Lung (tissue), 11 donors: ENCODE measurements at regions not wholly inside any gene's neighbourhood (a gene's known extent, or its start where the extent isn't known, plus 50 kb on each side); places are given as distances from the start of the nearest gene placed in this dataset.

ENCODE experiments used
- ATAC-seq: fragments of 200-7000 bp; cut with Tn5 transposase; one replicate; pipeline ENCODE4 v1.9.1; 2020; ENCODE audit warnings: moderate number of reproducible peaks; ENCODE audit not compliant: insufficient read depth, low FRiP score
- DNase-seq, 3 donors: peaks; one replicate each; pipeline ENCODE4 v3.0.0-alpha.2; 2013 to 2017
- H3K27ac ChIP-seq, 2 donors: one replicate each; pipeline ENCODE4 v1.5.1; 2013; ENCODE audit warnings: mild to moderate bottlenecking in 2 of 2, moderate library complexity in 2 of 2, control low read depth in 1 of 2, inconsistent platforms in 1 of 2, low read depth in 1 of 2, low read length in 1 of 2
- H3K27me3 ChIP-seq, 3 donors: one replicate each; pipeline ENCODE4 v1.5.1; 2013; ENCODE audit warnings: low read length in 2 of 3; ENCODE audit not compliant: control insufficient read depth in 3 of 3, insufficient read depth in 3 of 3
- H3K36me3 ChIP-seq, 4 donors: one replicate each; pipeline ENCODE4 v1.5.1; 2013; ENCODE audit warnings: low read length in 4 of 4, mild to moderate bottlenecking in 1 of 4, moderate library complexity in 1 of 4; ENCODE audit not compliant: control insufficient read depth in 4 of 4, insufficient read depth in 4 of 4
- H3K4me1 ChIP-seq, 5 donors: one replicate each; pipeline ENCODE4 v1.5.1; 2013; ENCODE audit warnings: low read length in 5 of 5, mild to moderate bottlenecking in 2 of 5, moderate library complexity in 1 of 5; ENCODE audit not compliant: control insufficient read depth in 5 of 5, insufficient read depth in 5 of 5
- H3K4me3 ChIP-seq: one replicate; pipeline ENCODE4 v1.5.1; 2013; ENCODE audit warnings: mild to moderate bottlenecking, control low read depth, moderate library complexity
- H3K9ac ChIP-seq, 2 donors: one replicate each; pipeline ENCODE4 v1.5.1; 2013; ENCODE audit warnings: low read length in 2 of 2, control low read depth in 1 of 2; ENCODE audit not compliant: insufficient read depth in 1 of 2
- H3K9me3 ChIP-seq, 4 donors: one replicate each; pipeline ENCODE4 v1.5.1; 2013; ENCODE audit warnings: low read length in 3 of 4, mild to moderate bottlenecking in 1 of 4, moderate library complexity in 1 of 4; ENCODE audit not compliant: control insufficient read depth in 4 of 4, insufficient read depth in 3 of 4
- CTCF ChIP-seq: IDR thresholded peaks from 2 replicates; pipeline ENCODE4 v1.5.1; 2012; ENCODE audit warnings: mild to moderate bottlenecking; ENCODE audit errors: control extremely low read depth, extremely low read depth
- WGBS, 2 donors: extraction: QIAGEN DNeasy Blood & Tissue Kit; methylation state at CpG; one replicate each; pipeline ENCODE4 v1.1.7; 2013; 5-methylcytosine and 5-hydroxymethylcytosine counted together
- donor health status: control.
- donor health status: control.
- donor health status: Bipolar disorder and iron deficiency.
- donor health status: healthy.
- donor health status: DM: yes; HTN: yes; CAD: no.

- H3K36me3 ChIP-seq, result no peaks in the 10 kb centered on the region
- WGBS, 2 donors, result 80 to 87% methylated on average over 1 of the region's 1 CpG
- H3K27me3 ChIP-seq, result no peaks in the 10 kb centered on the region
- H3K27ac ChIP-seq, result no peak overlapping the region
- no peak for TF ChIP-seq CTCF
- H3K4me1 ChIP-seq, result no peaks in the 10 kb centered on the region
- H3K9ac ChIP-seq, result no peak overlapping the region
- ATAC-seq (no peak), DNase-seq (no peak)
- H3K4me3 ChIP-seq, result no peak overlapping the region
- peaks cover 0 to 2% (median 0%) of the 10 kb centered on the region in 4 donors for H3K9me3 ChIP-seq
These were observed 694.9 kb upstream of the KLHL29 start for GRCh38 chr2:22690096-22690495.

DNA sequence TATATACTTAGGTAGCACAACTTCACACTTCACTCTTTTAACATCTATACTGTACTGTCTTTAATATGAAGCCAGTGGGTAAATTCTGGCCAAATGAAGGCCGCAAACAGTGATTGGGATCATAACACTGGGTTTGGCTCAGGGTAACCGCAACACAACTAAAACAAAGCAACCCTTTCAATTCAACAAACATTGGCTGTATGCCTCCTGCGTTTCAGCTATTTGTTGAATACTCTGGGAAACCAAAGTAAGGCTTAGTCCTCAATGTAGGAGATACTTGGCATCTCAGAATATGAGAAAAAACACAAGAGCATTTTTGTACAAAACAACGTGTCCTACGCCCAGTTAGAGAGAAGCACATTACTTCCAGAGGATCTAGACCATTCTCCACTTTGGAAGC lies 693.3 kb upstream of the KLHL29 start:
- Histone ChIP-seq H3K9me3 (peaks cover 0 to 2% (median 0%) of the 10 kb centered on the region in 4 donors), H3K9ac (no peak overlapping the region), H3K4me3 (no peak overlapping the region), H3K27me3 (no peaks in the 10 kb centered on the region), H3K27ac (no peak overlapping the region), H3K4me1 (no peaks in the 10 kb centered on the region), H3K36me3 (no peaks in the 10 kb centered on the region)
- peak in 1 of 3 donors; percentile 6 for DNase-seq
- WGBS, 2 donors, result 84 to 86% methylated on average over 5 of the region's 5 CpGs
- no peak for ATAC-seq
- TF ChIP-seq CTCF, result no peak

DNA sequence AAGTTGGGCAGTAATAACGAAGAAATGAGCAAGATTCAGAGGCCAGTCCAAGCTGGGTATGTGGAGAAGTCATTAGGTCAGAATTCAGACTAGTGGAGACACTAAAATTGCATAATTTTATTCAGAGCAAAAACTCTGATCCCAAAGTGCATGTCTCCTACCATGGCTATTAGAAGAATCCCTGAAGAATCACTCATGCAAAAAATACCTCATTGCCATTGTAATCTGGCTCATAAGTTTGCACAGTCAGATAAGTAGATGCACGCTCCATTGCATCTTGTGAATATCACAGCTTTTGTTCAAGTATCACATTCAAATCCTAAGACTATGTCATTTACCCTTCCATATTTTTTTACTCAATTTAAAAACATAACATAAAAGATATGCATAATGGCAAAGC lies 692.2 kb upstream of the KLHL29 start:
- no peak for ATAC-seq

More for the DNA sequence above, 692.2 kb upstream of the KLHL29 start:
- no peak for TF ChIP-seq CTCF
- no peaks in the 10 kb centered on the region for H3K9me3 ChIP-seq
- no peak overlapping the region for H3K27ac ChIP-seq
- peaks cover 0 to 9% (median 0%) of the 10 kb centered on the region in 5 donors for H3K4me1 ChIP-seq
- no peaks in the 10 kb centered on the region for H3K36me3 ChIP-seq
- WGBS, 2 donors, result 76 to 78% methylated on average over 2 of the region's 2 CpGs
- H3K27me3 ChIP-seq, result no peaks in the 10 kb centered on the region
- H3K4me3 ChIP-seq, result no peak overlapping the region
- no peak overlapping the region for H3K9ac ChIP-seq
- no peak for DNase-seq
